Loucy (cell line): ENCODE measurements at regions not wholly inside any gene's neighbourhood (a gene's known extent, or its start where the extent isn't known, plus 50 kb on each side); places are given as distances from the start of the nearest gene placed in this dataset.

Experiments used
- H2AFZ ChIP-seq: fragments of 200-600 bp; sonication (generic); 2 replicates; pipeline ENCODE4 v1.6.0; 2016; ENCODE audit warnings: antibody characterized with exemption, mild to moderate bottlenecking, low read length, moderate library complexity
- H3F3A ChIP-seq: fragments of 200-600 bp; 2 replicates; pipeline ENCODE4 v1.6.0; 2016; ENCODE audit warnings: antibody characterized with exemption, low read depth, mild to moderate bottlenecking
- H3K27me3 ChIP-seq: fragments of 200-600 bp; sonication (generic); 2 replicates; pipeline ENCODE4 v1.6.1; 2014; ENCODE audit warnings: low read length, mild to moderate bottlenecking; ENCODE audit not compliant: insufficient read depth, poor library complexity, severe bottlenecking
- H3K36me3 ChIP-seq: fragments of 200-600 bp; sonication (generic); 2 replicates; pipeline ENCODE4 v1.6.1; 2016; ENCODE audit warnings: low read length; ENCODE audit not compliant: insufficient read depth
- H3K4me1 ChIP-seq: fragments of 200-600 bp; sonication (generic); 2 replicates; pipeline ENCODE4 v1.5.1; 2014; ENCODE audit warnings: low read length, mild to moderate bottlenecking; ENCODE audit not compliant: insufficient read depth, poor library complexity, severe bottlenecking
- H3K4me2 ChIP-seq: fragments of 200-600 bp; sonication (generic); 2 replicates; pipeline ENCODE4 v1.6.0; 2014; ENCODE audit warnings: antibody characterized with exemption, low read length, low read depth, mild to moderate bottlenecking; ENCODE audit not compliant: poor library complexity, severe bottlenecking
- H3K4me3 ChIP-seq: fragments of 200-600 bp; sonication (generic); 2 replicates; pipeline ENCODE4 v1.5.1; 2014; ENCODE audit warnings: low read length, mild to moderate bottlenecking, mixed read lengths; ENCODE audit not compliant: poor library complexity, severe bottlenecking
- H3K79me2 ChIP-seq: fragments of 200-600 bp; sonication (generic); 2 replicates; pipeline ENCODE4 v1.6.1; 2014; ENCODE audit warnings: low read length; ENCODE audit not compliant: insufficient read depth
- H3K9ac ChIP-seq: fragments of 200-600 bp; sonication (generic); 2 replicates; pipeline ENCODE4 v1.6.0; 2014; ENCODE audit warnings: mild to moderate bottlenecking, low read depth, low read length, moderate library complexity; ENCODE audit not compliant: poor library complexity, severe bottlenecking
- H3K9me2 ChIP-seq: fragments of 200-600 bp; sonication (generic); replicated peaks from 2 replicates; pipeline ENCODE4 v1.6.1; 2016; ENCODE audit warnings: low read depth, low read length, mixed read lengths
- H3K9me3 ChIP-seq: fragments of 200-600 bp; sonication (generic); 2 replicates; pipeline ENCODE4 v1.6.1; 2014; ENCODE audit warnings: mild to moderate bottlenecking, antibody characterized with exemption, low read length, low read depth; ENCODE audit not compliant: insufficient read depth
- H4K20me1 ChIP-seq: fragments of 200-600 bp; sonication (generic); 2 replicates; pipeline ENCODE4 v1.6.0; 2014; ENCODE audit warnings: antibody characterized with exemption, low read length, mild to moderate bottlenecking; ENCODE audit not compliant: insufficient read depth, poor library complexity, severe bottlenecking
- CTCF ChIP-seq: fragments of 200-600 bp; sonication (generic); conservative IDR thresholded peaks from 2 replicates; pipeline ENCODE4 v1.5.1; 2014; ENCODE audit warnings: mild to moderate bottlenecking, antibody characterized with exemption, low read length
- EZH2phosphoT487 ChIP-seq: fragments of 200-600 bp; IDR thresholded peaks from 2 replicates; pipeline ENCODE4 v1.6.1; 2018; ENCODE audit warnings: antibody characterized with exemption, mild to moderate bottlenecking, moderate library complexity, borderline replicate concordance

DNA sequence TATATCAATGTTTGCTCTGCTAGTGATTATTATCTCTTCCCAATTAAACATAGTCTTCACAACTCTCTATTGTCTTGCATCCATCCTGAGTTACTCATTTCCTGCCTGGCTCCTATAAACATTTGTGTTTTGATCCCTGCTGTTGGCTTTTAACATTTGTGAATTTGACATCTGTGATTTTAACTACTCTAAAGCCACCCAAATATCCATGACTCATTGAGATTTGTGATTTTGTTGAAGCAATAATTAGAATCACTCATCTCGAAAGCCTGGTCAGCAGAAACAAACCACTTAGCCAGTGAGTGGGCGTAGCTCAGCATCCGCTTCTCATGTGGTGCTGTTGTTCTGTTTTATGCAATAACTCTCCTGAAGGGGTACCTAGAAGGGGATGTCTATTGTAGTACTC lies 174.3 kb upstream of the ZBTB20 start:
- H4K20me1 ChIP-seq, result no peaks in the 10 kb centered on the region
- H3K36me3 ChIP-seq, result no peaks in the 10 kb centered on the region

GRCh38 chr3:115322901-115323300 lies 175.8 kb upstream of the ZBTB20 start:
- Histone ChIP-seq H3K27me3 (no peaks in the 10 kb centered on the region), H3K9me2 (no peaks in the 10 kb centered on the region), H3K4me1 (no peaks in the 10 kb centered on the region), H3K9me3 (no peaks in the 10 kb centered on the region), H3K4me2 (no peak overlapping the region), H4K20me1 (no peaks in the 10 kb centered on the region), H3K4me3 (no peak overlapping the region), H3F3A (no peaks in the 10 kb centered on the region), H3K79me2 (no peaks in the 10 kb centered on the region), H3K36me3 (no peaks in the 10 kb centered on the region), H2AFZ (no peak overlapping the region), H3K9ac (no peak overlapping the region)
- no peak for TF ChIP-seq EZH2phosphoT487
- no peak for TF ChIP-seq CTCF

More for the DNA sequence above, 174.3 kb upstream of the ZBTB20 start:
- no peaks in the 10 kb centered on the region for H3K9me3 ChIP-seq
- H3F3A ChIP-seq, result no peaks in the 10 kb centered on the region
- no peak overlapping the region for H3K9ac ChIP-seq
- no peaks in the 10 kb centered on the region for H3K9me2 ChIP-seq
- no peak overlapping the region for H3K4me3 ChIP-seq
- no peak overlapping the region for H3K4me2 ChIP-seq
- H2AFZ ChIP-seq, result no peak overlapping the region
- no peaks in the 10 kb centered on the region for H3K27me3 ChIP-seq
- no peaks in the 10 kb centered on the region for H3K4me1 ChIP-seq
- H3K79me2 ChIP-seq, result no peaks in the 10 kb centered on the region
- TF ChIP-seq EZH2phosphoT487 (no peak), CTCF (no peak)

DNA sequence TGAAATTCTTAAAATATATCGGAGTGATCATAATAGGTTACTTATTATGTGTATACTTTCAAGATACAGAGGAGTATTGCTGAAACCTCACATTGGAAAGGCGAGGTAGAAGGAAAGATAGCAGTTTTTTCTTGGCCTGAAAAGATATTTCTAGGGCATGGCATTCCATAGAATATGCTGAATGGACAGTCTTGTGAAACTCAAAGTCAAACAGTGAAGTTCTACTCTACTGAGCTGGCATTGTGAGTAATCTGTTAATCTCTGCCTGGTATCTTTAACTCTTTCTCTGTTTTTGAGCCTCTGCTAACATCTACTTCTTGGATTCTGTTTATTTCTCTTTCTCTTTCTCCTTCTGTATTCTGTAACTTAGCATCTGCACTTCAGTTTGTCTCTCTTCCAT lies 176.3 kb upstream of the ZBTB20 start:
- no peaks in the 10 kb centered on the region for H3K36me3 ChIP-seq

More for the DNA sequence above, 176.3 kb upstream of the ZBTB20 start:
- no peaks in the 10 kb centered on the region for H3K27me3 ChIP-seq
- TF ChIP-seq EZH2phosphoT487 (no peak), CTCF (no peak)
- no peaks in the 10 kb centered on the region for H3K4me1 ChIP-seq
- H3K79me2 ChIP-seq, result no peaks in the 10 kb centered on the region
- no peak overlapping the region for H3K9ac ChIP-seq
- no peak overlapping the region for H3K4me3 ChIP-seq
- H2AFZ ChIP-seq, result no peak overlapping the region
- H3K4me2 ChIP-seq, result no peak overlapping the region
- no peaks in the 10 kb centered on the region for H3K9me3 ChIP-seq
- H3K9me2 ChIP-seq, result no peaks in the 10 kb centered on the region
- no peaks in the 10 kb centered on the region for H3F3A ChIP-seq
- no peaks in the 10 kb centered on the region for H4K20me1 ChIP-seq
